ENCODE measurements at regions not wholly inside any gene's neighbourhood (a gene's known extent, or its start where the extent isn't known, plus 50 kb on each side); places are given as distances from the start of the nearest gene placed in this dataset.
A peak's percentile ranks its signal among the peaks of the same experiment; 100 is the strongest.

- CTCF ChIA-PET = interaction anchor here (1.1 kb wide), 1 partner anchor 11 kb away, joined by 3 read pairs; no protein-coding TSS in a partner anchor
- POLR2A ChIA-PET = interaction anchor here (0.6 to 1.2 kb wide), 3 partner anchors 11 to 304 kb away, joined by 3 to 5 read pairs (median 3); no protein-coding TSS in a partner anchor
- no peak overlapping the region for H3K4me3 ChIP-seq (ENCODE audit: low read depth, low read length)
- H3K4me1 ChIP-seq (ENCODE audit: control insufficient read depth, insufficient read depth, low read length) = no peaks in the 10 kb centered on the region
- no peak for TF ChIP-seq ZNF768 (tag by site-specific recombination; IDR thresholded peaks at IDR 0.05)
- TF ChIP-seq ZNF529 (tag by site-specific recombination; IDR thresholded peaks at IDR 0.05; ENCODE audit: insufficient replicate concordance) = no peak
- TF ChIP-seq ZNF354C (tag by site-specific recombination; IDR thresholded peaks at IDR 0.05; ENCODE audit: borderline replicate concordance, low read depth) = no peak
- no peak for TF ChIP-seq GLI2 (tag by site-specific recombination; IDR thresholded peaks at IDR 0.05; ENCODE audit: borderline replicate concordance, low read depth)
- TF ChIP-seq PRDM1 (tag by site-specific recombination; IDR thresholded peaks at IDR 0.05) = no peak
- no peak for TF ChIP-seq ZNF747 (tag by site-specific recombination; IDR thresholded peaks at IDR 0.05)
- TF ChIP-seq ZNF792 (tag by site-specific recombination; IDR thresholded peaks at IDR 0.05) = no peak
- no peak for TF ChIP-seq ZNF10 (tag by site-specific recombination; IDR thresholded peaks at IDR 0.05)
- no peak for TF ChIP-seq ZXDB (tag by site-specific recombination; IDR thresholded peaks at IDR 0.05)
- TF ChIP-seq TRIM28 (IDR thresholded peaks at IDR 0.05; ENCODE audit: borderline replicate concordance, low read length) = no peak
- TF ChIP-seq ZNF704 (tag by site-specific recombination; IDR thresholded peaks at IDR 0.05) = no peak
- TF ChIP-seq ZNF629 (tag by site-specific recombination; IDR thresholded peaks at IDR 0.05) = no peak
- TF ChIP-seq ZNF501 (tag by site-specific recombination; IDR thresholded peaks at IDR 0.05) = no peak
- TF ChIP-seq, protein P1, sequence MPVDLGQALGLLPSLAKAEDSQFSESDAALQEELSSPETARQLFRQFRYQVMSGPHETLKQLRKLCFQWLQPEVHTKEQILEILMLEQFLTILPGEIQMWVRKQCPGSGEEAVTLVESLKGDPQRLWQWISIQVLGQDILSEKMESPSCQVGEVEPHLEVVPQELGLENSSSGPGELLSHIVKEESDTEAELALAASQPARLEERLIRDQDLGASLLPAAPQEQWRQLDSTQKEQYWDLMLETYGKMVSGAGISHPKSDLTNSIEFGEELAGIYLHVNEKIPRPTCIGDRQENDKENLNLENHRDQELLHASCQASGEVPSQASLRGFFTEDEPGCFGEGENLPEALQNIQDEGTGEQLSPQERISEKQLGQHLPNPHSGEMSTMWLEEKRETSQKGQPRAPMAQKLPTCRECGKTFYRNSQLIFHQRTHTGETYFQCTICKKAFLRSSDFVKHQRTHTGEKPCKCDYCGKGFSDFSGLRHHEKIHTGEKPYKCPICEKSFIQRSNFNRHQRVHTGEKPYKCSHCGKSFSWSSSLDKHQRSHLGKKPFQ (tag by site-specific recombination; IDR thresholded peaks at IDR 0.05) = no peak
- no peak for TF ChIP-seq SP2 (tag by site-specific recombination; IDR thresholded peaks at IDR 0.05)
- TF ChIP-seq ZNF248 (tag by site-specific recombination; IDR thresholded peaks at IDR 0.05) = no peak
- TF ChIP-seq SCRT2 (tag by site-specific recombination; IDR thresholded peaks at IDR 0.05) = no peak
- TF ChIP-seq ZNF791 (tag by site-specific recombination; IDR thresholded peaks at IDR 0.05) = no peak
- no peaks in the 10 kb centered on the region for H3K36me3 ChIP-seq (ENCODE audit: control insufficient read depth in 2 of 2, insufficient read depth in 1 of 2, low read length in 2 of 2)
- H3K9me3 ChIP-seq (ENCODE audit: control insufficient read depth, insufficient read depth, low read depth, low read length) = no peaks in the 10 kb centered on the region
- no peak overlapping the region for H3K27ac ChIP-seq (ENCODE audit: extremely low read depth, low read depth, low read length)
Observed at GRCh38 chr12:116385486-116386217, 108.2 kb upstream of the MED13L start.

DNA sequence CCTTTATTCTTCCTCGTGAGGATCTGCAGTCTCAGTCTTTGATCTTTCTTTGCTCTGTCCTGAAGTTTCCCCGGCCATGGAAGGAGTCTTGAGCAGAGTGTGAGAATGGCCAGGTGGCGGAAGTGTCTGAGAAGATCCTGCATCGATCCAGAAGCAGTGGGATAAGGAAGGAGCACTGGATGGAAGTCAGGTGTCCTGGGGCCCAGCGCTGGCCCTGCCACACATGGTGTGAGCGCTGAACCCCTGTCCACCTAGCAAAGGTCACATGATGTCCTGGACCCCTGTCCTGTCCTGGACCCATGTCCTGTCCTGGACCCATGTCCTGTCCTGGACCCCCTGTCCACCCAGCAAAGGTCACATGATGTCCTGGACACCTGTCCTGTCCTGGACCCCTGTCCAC, 111.8 kb upstream of the MED13L start:
- no peaks in the 10 kb centered on the region for H3K4me1 ChIP-seq (ENCODE audit: control insufficient read depth, insufficient read depth, low read length)
- ChIA-PET POLR2A (no interaction called here), CTCF (interaction anchor here (0.8 to 1.1 kb wide), 2 partner anchors 15 to 19 kb away, joined by 3 read pairs; no protein-coding TSS in a partner anchor)
- no peaks in the 10 kb centered on the region for H3K9me3 ChIP-seq (ENCODE audit: control insufficient read depth, insufficient read depth, low read depth, low read length)
- no peak overlapping the region for H3K27ac ChIP-seq (ENCODE audit: extremely low read depth, low read depth, low read length)
- H3K36me3 ChIP-seq (ENCODE audit: control insufficient read depth in 2 of 2, insufficient read depth in 1 of 2, low read length in 2 of 2) = no peaks in the 10 kb centered on the region
- TF ChIP-seq ZNF48 (tag by site-specific recombination; IDR thresholded peaks at IDR 0.05) = no peak
- no peak overlapping the region for H3K4me3 ChIP-seq (ENCODE audit: low read depth, low read length)

GRCh38 chr12:116389990-116390389, 112.5 kb upstream of the MED13L start:
- Histone ChIP-seq H3K27ac (ENCODE audit: extremely low read depth, low read depth, low read length) (no peak overlapping the region), H3K4me3 (ENCODE audit: low read depth, low read length) (no peak overlapping the region), H3K36me3 (ENCODE audit: control insufficient read depth in 2 of 2, insufficient read depth in 1 of 2, low read length in 2 of 2) (no peaks in the 10 kb centered on the region), H3K4me1 (ENCODE audit: control insufficient read depth, insufficient read depth, low read length) (no peaks in the 10 kb centered on the region), H3K9me3 (ENCODE audit: control insufficient read depth, insufficient read depth, low read depth, low read length) (no peaks in the 10 kb centered on the region)
- POLR2A ChIA-PET = interaction anchor here (1.0 kb wide), 1 partner anchor 17 kb away, joined by 4 read pairs; no protein-coding TSS in a partner anchor
- CTCF ChIA-PET = interaction anchor here (1.1 kb wide), 2 partner anchors 19 to 154 kb away, joined by 3 read pairs; no protein-coding TSS in a partner anchor
- TF ChIP-seq, protein P2, sequence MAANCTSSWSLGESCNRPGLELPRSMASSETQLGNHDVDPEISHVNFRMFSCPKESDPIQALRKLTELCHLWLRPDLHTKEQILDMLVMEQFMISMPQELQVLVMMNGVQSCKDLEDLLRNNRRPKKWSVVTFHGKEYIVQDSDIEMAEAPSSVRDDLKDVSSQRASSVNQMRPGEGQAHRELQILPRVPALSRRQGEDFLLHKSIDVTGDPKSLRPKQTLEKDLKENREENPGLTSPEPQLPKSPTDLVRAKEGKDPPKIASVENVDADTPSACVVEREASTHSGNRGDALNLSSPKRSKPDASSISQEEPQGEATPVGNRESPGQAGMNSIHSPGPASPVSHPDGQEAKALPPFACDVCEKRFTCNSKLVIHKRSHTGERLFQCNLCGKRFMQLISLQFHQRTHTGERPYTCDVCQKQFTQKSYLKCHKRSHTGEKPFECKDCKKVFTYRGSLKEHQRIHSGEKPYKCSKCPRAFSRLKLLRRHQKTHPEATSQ (tag by site-specific recombination; IDR thresholded peaks at IDR 0.05) = no peak
- TF ChIP-seq ZNF549 (tag by site-specific recombination; IDR thresholded peaks at IDR 0.05) = no peak
- TF ChIP-seq KLF10 (tag by site-specific recombination; IDR thresholded peaks at IDR 0.05) = no peak
- no peak for TF ChIP-seq ZNF768 (tag by site-specific recombination; IDR thresholded peaks at IDR 0.05)
- TF ChIP-seq PRDM10 (tag by site-specific recombination; IDR thresholded peaks at IDR 0.05) = peak; percentile 59
- 0 out of 2 replicates have a peak, but pooled peaks have one; percentile 19 for TF ChIP-seq PRDM1 (tag by site-specific recombination; IDR thresholded peaks at IDR 0.05)
- no peak for TF ChIP-seq ZNF548 (tag by site-specific recombination; IDR thresholded peaks at IDR 0.05)
- no peak for TF ChIP-seq ZNF133 (tag by site-specific recombination; IDR thresholded peaks at IDR 0.05)
